Vagina (tissue), 2 donors: ENCODE measurements at regions not wholly inside any gene's neighbourhood (a gene's known extent, or its start where the extent isn't known, plus 50 kb on each side); places are given as distances from the start of the nearest gene placed in this dataset.

Experiments
- CTCF ChIP-seq, 3 experiments: fragments of 450-650 bp in 2 of 3; fragments of 200-600 bp in 1 of 3; sonication (generic) in 1 of 3; IDR thresholded peaks; one replicate each; pipeline ENCODE4 v1.5.1; 2017 to 2019; ENCODE audit warnings: antibody characterized with exemption in 3 of 3, mild to moderate bottlenecking in 2 of 3, moderate library complexity in 2 of 3
- POLR2A ChIP-seq, 2 donors: fragments of 450-650 bp; IDR thresholded peaks; one replicate each; pipeline ENCODE4 v1.6.1; 2017; ENCODE audit warnings: antibody characterized with exemption in 2 of 2, mild to moderate bottlenecking in 2 of 2, moderate library complexity in 2 of 2
- POLR2AphosphoS5 ChIP-seq, 2 donors: sonication (generic); formaldehyde crosslinking; IDR thresholded peaks; one replicate each; pipeline ENCODE4 v1.9.0; 2017; ENCODE audit warnings: antibody characterized with exemption in 2 of 2, mild to moderate bottlenecking in 2 of 2, low read depth in 1 of 2; ENCODE audit not compliant: insufficient read depth in 1 of 2

GRCh38 chr2:2810504-2810903, 479.4 kb upstream of the MYT1L start:
- TF ChIP-seq CTCF (IDR thresholded peaks at IDR 0.05) (no peak), POLR2AphosphoS5 (IDR thresholded peaks at IDR 0.05; ENCODE audit: insufficient read depth in 1 of 2, low read depth in 1 of 2) (no peak), POLR2A (IDR thresholded peaks at IDR 0.05) (no peak)
